GM19025 (cell line): ENCODE measurements at regions not wholly inside any gene's neighbourhood (a gene's known extent, or its start where the extent isn't known, plus 50 kb on each side); places are given as distances from the start of the nearest gene placed in this dataset.

Source experiments
- ATAC-seq: cut with Tn5 transposase; IDR thresholded peaks from one replicate; pipeline ENCODE4 v1.9.1; 2021; ENCODE audit warnings: mild to moderate bottlenecking, low read depth, moderate library complexity; ENCODE audit not compliant: unreplicated experiment

DNA sequence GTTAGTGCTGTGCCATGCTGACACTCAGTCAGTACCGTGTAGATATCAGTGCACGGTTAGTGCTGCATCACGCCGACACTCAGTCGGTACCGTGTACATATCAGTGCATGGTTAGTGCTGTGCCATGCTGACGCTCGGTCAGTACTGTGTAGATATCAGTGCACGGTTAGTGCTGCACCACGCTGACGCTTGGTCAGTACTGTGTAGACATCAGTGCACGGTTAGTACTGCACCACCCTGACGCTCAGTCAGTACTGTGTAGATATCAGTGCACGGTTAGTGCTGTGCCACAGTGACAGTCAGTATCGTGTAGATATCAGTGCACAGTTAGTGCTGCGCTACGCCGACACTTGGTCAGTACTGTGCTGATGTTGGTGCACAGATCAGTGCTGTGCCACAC lies 102.8 kb upstream of the ZNF469 start:
- no peak for ATAC-seq

DNA sequence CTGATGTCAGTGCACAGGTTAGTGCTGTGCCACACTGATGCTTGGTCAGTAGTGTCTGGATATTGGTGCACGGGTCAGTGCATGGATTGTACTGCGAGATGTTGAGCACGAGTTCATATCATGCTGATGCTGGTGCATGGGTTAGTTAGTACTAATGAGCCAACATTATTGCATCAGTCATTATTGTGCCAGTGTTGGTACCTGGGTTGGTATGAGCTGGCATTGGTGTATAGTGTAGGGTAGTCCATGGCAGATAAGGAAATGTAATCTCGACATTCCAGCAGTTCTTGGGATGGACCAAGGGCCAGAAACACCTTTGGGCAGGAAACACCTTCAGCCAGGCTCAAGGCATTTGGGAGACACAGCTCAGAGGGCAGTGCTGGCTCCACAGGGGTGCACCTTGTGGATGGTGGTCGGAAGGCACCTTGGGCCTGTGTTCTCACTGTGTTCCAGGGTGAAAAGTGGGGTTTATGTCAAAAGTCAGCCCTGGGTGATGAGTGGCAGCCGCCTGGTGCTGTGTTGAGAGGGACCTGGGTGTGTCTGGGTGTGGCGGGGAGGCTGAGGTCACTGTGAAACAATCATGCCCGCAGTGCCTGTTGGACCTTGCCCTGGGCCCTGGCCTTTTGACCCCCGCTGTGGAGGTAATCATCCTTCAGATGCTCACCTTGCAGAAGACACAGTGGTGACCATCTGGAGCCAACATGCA lies 100.7 kb upstream of the ZNF469 start:
- ATAC-seq, result no peak

DNA sequence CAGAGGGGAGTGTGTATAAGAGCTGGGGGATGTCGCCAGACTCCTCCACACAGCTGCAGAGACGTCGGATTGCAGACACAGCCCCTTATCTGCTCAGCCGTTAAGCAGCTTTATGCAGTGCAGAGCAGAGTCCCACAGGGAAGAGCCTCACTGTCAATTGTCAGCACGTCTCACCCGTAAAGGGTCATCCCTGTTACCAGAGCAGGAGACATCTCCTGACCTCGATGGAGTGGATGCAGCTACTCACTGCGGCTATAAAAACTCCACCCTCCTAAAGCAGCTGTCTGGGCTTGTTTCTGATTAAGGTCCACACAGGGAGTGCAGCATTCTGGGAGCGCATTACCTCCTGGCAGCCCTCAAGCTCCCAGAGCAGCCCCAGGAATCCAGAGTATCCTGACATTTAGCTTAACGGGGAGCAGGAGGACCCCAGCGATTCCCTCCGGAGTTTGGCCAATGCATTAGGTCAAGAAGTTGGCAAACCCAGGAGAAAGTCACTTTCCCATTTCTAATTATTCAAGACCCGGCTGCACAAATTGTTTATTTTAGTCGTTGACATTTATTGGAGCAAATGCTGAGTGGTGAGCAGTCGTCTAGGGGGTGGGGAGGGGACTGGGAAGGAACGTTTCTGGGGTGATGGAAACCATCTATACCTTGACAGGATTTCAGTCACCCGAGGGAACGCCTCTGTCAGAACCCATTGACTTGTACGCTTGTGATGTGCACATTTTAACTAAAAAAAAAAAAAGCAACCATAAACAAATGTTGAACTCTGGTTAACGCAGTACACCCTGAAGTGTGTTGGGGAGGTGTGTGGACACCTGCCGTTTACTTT lies 100.0 kb upstream of the ZNF469 start:
- no peak for ATAC-seq

DNA sequence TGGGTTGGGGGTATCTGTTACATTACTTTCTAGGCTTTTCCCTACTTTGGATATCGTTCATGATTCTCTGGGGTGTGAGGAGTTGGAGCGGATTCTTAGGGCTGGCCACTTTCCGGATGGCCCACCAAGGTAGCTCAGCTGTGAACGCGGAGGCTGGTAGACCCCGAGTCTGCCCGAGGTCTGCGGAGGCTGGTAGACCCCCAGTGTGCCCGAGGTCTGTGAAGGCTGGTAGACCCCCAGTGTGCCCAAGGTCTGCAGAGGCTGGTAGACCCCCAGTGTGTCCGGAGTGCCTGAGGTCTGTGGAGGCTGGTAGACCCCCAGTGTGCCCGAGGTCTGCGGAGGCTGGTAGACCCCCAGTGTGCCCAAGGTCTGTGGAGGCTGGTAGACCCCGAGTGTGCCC lies 99.2 kb upstream of the ZNF469 start:
- ATAC-seq, result no peak

DNA sequence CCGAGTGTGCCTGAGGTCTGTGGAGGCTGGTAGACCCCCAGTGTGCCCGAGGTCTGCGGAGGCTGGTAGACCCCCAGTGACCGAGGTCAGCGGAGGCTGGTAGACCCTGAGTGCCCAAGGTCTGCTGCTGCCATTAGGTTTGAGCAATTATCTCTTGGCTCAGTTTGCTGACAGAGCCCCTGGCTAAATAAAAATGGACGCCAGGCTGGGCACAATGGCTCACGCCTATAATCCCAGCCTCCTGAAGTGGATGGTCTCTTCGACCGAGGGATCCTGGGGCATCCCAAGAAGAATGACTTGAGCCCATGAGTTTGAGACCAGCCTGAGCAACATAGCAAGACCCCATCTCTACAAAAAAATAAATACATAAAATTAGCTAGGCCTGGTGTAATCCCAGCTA lies 98.7 kb upstream of the ZNF469 start:
- no peak for ATAC-seq

DNA sequence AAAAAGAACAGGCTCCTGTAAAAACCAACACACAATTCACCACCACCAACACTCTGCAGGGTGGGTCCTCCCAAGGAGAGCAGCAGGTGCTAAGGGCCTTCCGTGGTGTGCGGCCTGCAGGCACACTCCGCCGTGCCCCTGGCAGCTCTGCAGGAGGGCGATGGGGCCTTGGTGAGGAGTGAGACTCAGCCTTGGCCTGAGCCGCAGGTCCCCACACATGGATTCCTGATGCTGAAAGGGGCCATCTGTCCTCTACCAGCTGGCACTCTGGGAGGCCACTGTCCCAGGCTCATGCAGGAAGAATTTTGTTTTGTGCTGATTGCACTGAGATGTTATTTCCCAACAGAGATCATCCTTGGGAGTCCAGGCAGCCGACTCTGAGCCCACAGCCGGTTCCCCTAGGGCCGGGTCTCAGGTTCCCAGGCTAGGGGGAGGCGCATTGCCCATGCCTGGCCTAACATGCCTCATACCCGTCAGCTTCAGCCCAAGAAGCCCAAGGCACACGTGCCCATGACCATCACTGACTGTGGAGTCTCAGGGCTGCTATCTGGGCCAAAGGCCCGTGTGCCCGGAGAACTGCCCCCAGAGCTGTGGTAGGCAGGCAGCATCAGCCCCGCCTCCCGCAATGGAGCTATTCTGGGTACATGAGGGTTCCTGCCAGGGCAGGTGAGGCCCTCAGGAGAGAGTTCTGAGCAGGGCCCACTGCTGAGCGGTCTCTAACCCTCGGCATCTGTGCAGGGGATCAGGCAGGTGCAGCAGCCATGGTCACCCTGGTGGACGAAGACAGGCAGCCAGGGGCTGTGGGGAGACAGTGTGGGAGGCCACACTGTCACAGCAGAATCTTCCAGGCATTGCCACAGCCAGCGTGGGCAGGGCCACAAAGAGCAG lies 97.9 kb upstream of the ZNF469 start:
- ATAC-seq, result no peak

DNA sequence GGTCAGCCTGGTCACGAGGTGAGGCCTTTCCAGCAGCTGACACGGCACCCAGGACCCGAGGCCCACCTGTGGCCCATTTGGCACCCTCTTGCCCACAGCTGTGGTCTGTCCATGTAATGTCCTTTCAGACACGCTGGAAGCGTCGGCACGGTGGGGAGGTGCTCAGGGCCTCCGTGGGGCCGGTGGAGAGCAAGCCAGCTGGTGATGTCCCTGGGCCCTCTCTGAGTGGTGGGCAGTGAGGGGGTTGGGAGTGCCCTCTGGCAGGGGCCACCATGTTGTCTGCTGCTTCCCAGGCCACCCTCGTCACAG lies 97.3 kb upstream of the ZNF469 start:
- ATAC-seq, result no peak

DNA sequence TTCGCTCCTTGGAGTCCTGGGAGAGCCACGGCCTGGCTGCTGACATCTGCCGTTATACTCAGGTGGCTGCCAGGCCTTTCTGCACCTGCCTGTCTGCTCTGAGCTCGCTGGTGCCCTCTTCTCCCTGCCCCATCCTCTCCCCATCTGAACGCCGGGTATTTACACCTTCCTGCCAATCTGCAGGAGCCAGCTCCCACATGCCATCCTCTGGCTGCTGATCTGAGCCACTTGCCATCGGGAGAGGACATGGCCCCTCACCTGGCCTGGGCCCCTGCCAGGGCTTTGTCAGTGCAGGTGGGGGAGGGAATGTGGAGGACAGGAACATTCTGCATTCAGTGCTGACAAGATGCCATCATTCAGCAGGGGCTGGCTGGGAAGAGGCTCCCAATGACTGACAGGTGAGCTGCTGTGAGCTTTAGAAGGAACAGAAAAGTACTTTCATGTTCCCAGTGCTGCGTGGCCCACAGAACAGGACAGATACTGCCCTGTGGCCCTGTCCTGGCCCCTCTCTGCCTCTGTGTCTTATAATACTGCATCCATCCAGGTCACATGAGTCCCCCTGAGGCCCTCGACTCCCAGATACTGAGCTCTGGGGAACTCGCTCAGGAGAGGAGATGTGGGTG lies 96.3 kb upstream of the ZNF469 start:
- ATAC-seq, result no peak

DNA sequence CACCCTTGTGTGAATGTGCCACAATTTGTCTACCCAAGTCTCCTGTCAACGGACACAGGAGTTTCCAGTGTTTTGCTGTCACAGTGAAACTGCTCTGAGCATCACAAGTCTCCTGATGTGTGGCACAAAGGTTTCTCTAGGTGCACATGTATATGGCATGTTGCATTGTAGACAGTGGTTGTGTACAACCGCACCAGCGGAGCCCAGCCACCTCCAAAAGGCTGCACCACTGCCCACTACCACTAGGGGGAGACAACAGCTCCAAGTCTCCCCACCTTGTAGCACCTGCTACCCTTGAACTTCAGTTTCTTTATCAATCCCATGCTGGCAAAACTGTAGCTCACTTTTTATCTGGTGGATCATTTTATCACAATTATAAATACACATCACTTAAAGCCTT lies 95.5 kb upstream of the ZNF469 start:
- no peak for ATAC-seq

DNA sequence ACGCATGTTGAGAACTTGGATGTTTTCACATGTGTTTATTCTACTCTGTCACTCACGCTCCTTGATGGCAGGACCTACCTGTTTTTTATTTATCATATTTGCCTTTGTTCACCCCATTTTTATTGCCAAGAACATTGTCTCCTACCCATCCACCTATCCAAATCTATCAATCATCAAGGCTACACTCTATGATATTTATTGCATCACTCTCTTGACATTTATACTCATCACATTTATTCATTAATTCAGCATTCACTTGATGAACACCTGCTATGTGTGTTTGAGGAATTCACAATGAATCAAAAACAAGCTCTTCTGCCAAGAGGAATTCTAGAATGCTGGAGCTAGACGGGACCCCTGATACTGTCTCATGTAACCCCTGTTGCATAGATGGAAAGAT lies 94.5 kb upstream of the ZNF469 start:
- no peak for ATAC-seq

DNA sequence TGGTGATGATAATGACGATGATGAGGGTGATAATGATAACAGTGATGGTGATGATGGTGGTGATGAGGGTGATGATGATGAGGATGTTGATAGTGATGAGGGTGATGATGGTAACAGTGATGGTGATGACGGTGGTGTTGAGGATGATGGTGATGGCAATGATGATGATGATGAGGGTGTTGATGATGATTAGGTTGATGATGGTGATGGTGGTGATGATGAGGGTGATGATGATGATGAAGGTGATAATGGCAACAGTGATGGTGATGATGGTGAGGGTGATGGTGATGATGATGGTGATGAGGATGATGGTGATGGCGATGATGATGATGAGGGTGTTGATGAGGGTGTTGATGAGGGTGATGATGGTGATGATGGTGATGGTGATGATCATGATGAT lies 93.8 kb upstream of the ZNF469 start:
- ATAC-seq, result no peak

DNA sequence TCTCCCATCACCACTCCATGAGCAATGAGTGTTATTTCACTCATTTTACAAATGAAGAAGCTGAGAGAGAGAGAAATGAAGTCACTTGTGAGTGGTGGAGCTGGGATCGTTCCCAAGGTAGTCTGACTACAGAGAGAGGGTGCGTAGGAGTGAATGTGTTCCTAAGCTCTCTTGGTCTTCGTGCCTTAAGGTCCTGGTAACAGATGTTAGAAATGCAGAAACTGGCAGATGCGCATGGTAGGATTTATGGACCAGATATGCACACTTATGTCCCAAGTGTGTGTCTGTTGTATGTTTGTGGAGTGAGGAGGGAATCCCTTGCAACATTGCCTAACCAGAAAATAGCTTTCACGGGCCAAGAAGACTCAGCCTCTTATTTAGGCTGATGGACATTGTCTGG lies 93.2 kb upstream of the ZNF469 start:
- ATAC-seq, result no peak

DNA sequence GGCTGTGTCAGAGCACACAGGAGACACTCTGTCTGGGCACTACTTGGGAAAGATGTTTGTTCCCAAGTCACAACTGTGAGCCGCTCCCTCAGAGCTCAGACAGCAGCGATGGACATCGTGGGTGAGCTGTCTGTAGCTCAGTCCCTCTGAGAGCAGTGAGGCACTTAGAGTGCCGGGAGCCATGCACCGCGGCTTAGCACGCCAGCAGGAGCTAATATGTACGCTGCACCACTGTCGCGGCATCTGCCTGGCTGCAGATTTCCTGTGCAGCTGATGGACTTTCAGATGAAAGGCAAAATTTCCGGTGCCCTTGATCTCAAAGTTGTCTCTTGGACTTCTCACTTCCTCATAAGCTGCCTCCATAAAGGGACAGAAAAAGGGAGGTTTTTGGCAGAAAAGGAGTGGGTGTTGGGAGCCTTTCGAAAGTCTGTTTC lies 92.8 kb upstream of the ZNF469 start:
- no peak for ATAC-seq

DNA sequence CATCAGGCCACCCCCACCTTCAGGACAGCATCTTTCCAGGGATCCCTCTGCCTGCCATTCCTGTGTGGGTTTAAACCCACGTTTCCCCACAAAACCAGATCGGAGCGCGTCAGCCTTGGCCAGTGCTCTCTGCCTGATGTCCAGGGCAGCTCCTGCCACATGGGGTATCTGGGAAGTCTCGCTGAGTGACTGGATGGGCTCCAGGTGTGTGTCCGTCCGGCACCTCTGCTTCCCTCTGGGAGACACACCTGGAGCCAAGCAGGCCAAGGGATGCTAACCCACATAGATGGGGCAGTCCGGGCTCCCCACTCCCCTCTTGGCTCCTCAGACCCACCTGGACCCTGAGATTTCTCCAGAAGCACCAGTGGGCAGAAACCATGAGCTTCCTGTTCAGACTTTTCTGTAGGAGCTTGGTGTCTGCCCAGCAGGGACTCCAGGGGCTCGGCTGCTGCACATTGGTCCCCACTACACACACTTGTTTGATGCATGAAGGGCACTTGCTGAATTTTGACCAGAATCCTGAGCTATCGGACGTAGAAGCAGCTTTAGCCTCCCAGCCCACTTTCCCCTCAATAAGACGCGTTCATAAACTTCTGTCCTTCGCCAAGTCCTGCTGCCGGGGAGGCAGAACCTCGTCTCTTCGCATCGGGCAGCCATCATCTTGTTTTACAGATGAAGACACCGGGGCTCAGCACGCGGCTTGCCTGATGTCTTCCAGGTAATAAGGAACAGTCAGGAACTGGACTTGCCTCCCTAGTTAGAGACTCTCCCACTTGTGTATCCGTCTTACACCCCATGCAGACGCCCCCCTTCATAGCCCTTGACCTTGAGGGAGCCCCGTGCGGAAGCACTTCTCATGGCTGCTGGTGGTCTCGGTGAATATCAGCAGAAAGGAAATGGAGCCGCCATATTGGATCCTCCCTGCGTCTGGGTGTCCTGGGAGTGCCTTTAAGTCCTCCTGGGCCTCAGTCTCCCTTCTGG lies 91.6 kb upstream of the ZNF469 start:
- no peak for ATAC-seq

DNA sequence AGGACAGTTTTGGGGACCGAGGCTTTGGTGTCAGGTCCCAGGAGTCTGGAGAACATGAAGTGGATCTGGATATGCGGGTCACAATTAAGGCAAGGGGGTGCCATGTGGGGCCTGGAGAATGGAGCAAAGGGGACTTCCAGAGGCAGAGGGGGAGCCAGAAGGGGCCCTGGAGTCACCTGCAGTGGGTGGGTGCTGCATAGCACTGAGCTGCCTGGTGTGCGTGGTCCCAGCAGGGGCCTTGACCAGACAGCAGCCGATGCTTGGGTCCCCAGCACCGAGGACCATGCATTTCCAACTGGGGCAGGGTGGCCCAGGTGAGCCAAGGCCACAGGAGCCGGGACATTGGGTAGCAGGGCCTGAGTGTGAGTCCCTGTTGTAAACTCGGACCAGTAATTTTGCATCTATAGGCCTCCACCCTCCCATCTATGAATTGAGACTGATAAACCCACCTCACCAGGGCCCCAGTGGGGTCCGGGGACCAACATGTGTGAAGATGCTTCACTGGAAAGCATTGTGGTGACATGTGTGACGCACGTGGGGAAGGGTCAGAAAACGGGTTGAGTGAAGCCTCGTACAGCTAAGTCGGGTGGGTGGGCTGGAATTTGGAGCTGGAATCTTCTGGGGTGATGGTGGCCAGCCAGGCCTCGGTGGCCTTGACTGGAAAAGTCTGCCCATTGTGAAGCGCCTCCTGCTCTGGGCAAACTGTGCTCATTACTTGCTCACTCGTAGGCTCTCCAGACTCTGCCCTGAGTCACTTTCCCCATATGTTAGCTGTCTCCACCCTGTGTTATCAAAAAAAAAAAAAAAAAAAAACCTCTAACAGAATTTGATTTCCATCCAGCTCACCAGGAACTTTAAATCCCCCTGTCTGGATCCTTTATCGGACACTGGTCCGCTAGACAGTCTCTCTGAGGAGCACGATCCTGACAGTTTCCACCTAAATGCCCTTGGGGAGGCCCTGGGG lies 90.5 kb upstream of the ZNF469 start:
- no peak for ATAC-seq

DNA sequence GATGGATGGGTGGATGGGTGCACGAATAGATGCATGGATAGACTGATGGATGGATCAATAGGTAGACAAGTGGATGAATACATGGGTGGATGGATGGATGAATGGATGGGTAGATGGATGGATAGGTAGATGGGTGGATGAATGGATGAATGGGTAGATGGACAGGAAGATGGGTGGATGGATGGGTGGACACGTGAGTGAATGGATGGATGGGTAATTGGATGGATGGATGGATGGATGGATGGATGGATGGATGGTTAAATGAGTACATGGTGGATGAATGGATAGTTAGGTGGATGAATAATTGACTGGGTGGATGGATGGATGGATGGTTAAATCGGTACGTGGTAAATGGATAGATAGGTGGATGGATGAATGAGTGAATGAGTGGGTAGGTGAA lies 89.7 kb upstream of the ZNF469 start:
- ATAC-seq, result no peak

DNA sequence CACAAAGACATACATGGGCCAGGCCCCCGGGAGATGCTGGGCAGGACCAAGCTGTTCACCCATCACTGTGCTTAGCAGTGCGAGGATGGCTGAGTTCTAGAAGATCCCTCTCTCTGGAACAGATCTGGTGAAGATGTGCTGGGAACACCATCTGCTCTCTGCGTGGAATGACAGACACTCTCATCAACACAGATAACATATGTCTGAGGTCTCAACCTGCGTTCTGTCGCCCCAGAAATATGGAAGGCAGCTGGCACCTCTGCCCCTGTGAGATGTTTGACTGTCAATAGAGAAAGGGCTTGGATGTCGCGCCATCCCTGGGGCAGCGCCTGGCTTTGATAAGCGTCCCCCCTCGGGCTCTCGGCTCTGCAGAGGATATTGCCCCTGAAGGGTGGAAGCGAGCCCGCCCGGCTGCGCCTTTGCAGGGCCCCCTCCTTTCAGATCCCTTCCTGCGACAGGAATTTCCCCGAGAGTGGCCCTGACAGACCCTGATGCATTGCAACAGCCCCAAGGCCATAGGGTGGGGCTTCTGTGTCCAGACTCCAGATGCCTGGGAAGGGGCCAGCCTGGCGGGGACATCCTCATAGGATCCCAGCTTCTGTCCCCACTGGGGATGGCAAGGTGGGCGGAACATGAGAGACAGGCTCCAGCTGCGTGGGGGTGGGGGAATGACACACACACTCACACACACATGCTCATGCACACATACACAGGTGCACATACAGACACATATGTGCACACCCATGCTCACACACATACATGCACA lies 86.9 kb upstream of the ZNF469 start:
- ATAC-seq, result no peak
